Stimulated activated CD4-positive, alpha-beta T cell treated with anti-CD3 and anti-CD28 coated beads, Interleukin-15, amount 100 ng/mL, for 48 hours (primary cell): ENCODE measurements at regions not wholly inside any gene's neighbourhood (a gene's known extent, or its start where the extent isn't known, plus 50 kb on each side); places are given as distances from the start of the nearest gene placed in this dataset.
"Not testable (repeated sequence)": the region's sequence is repeated elsewhere in the genome, so short reads cannot be mapped to it uniquely, and the experiment has no call there.

ENCODE experiments used
- DNase-seq, 2 donors: peaks; one replicate each; pipeline ENCODE4 v3.0.0-alpha.2; 2020; ENCODE audit warnings: low read depth in 2 of 2

DNA sequence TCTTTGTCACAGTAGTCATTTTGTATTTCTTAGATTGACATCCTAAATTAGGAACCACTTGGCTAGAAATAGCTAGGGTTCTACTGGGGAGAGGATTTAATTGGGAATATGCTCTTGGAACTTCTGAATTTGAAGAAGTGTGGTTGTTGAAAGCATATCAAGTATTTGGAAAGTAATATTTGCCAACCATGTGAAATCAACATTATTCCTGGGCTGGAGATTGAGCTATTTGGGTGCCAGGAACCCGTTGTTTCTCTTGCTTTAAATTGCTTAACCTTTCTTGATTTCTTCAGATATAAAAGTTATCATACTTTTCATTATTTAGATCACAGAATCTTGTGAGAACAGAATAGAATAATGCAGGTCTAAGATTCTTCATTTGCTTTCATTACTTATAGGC, 178.4 kb upstream of the ELL2 start:
- no peak for DNase-seq

DNA sequence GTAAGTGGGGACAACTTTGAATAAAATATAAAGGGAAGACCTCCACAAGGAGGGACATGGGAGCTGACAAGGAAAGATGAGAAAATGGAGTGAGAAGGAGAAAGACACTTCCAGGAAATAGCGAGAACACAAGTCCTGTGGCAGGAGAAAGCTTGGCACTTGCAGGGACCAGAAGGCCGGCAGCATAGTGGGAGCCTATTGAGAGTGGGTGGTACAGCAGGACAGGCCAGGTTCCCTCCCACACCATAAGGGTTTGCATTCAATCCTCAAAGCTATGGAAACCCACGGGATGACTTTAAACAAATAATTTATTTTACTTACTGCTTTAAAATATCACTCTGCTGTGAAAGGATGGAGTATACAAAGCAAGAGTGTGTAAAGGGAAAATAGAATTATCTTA, 173.2 kb upstream of the ELL2 start:
- DNase-seq, result no peak

DNA sequence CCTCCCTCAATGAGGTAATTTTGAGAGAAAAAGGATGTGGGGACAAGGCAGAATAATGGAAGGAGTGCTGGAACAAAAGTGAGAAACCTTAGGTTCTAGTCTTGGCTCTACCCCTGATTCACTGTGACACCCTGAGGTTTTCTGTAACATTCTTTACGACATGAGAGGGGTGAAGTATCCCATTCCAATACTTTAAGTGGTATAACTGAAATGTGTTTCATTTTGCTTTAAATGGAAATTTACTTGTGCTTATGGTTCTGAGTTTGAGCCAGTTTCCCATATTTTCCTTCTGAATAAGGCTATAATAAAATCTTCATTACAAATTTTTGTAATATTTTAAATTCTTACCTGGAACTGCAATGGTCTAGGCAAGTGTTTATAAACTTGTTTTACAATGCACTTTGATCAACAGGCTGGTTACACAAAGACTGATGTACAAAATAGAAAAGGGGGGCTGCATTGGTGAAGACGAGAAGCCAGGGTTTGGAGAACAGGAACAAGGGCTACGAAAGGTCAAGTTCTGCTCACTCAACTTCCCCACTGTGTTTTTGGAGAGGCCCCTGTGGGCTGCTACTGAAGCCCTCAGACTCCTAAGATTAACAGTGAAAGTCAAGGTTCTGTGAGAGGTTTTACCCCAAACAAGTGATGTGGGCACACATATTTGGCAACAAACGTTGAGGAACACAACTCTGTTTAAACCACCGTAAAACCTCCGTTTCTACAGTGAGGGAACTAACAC, 171.9 kb upstream of the ELL2 start:
- no peak for DNase-seq

DNA sequence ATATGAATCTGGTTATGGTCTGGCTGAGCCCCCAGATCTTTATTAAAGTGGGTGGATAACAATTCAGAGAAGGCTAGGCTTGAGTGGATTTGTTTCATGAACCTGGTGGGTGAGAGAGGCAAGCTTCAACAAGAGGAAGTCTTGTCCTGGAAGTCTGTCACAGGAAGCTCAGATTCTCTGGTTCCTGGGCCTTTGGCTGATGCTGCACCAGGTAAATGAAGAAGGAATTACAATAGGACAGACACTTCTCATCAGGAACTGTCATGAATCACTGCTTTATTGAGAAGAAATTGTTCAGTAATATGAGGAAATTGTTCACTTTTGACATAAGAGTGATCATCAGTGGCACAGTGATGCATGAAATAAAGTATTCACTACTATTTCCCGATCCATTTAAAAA, 167.6 kb upstream of the ELL2 start:
- DNase-seq, result no peak

DNA sequence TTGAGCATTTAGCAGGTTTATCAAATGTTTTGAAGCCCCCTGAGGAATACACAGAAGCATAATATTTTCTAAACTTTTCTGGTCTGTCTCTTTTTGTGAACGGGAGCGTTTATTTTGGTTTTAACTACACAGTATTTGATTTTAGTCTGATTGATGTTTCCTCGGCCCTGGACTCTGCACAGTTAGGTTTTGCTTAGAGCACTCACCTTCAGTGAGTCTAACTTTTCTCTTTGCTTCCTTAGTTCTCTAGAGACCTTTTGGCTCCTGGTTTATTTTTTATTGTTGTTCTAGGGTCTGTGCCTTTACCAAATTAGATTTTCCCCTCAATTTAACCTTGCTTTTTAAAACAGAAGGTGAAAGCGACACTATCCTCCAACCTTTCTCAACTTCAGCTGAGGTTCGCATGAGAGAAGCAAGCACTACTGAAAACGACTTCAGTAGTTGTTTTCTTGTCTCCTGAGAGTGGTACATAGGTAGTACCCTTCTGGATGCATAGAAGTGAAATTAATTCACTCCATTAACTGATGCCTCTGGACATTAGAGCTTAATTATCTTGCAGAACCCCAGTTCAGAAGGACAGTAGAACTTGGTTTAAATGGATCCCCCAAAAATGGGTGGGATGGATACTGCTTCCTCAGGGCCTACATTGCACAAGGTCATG, 166.7 kb upstream of the ELL2 start:
- no peak for DNase-seq

DNA sequence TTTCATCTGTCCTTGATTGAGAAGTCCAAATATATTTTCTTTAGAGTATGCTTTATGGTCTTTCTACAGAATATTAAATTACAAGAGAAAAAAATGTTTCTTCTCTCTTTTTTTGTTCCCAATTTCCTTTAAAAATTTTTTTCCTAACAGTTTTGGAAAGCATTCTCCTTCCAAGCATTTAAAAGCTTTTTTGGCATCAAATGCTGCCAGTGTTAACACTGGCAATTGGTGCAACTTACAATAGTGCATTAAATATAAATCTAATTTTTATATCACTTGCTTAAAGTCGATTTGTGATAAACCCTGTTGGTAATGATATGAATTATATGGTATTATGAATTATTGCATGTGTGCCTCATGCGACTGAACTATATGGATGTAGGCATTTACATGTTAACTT, 165.9 kb upstream of the ELL2 start:
- no peak for DNase-seq

GRCh38 chr5:96125231-96125891, 163.7 kb upstream of the ELL2 start:
- DNase-seq, result no peak

GRCh38 chr5:96124589-96124988, 162.9 kb upstream of the ELL2 start:
- no peak for DNase-seq

- DNase-seq, result no peak
Measured at GRCh38 chr5:96123418-96123817, 161.8 kb upstream of the ELL2 start.

- no peak for DNase-seq
Measured at GRCh38 chr5:96121364-96121763, 159.7 kb upstream of the ELL2 start.

- DNase-seq, result no peak
Measured at GRCh38 chr5:96120120-96120519, 158.5 kb upstream of the ELL2 start.

DNA sequence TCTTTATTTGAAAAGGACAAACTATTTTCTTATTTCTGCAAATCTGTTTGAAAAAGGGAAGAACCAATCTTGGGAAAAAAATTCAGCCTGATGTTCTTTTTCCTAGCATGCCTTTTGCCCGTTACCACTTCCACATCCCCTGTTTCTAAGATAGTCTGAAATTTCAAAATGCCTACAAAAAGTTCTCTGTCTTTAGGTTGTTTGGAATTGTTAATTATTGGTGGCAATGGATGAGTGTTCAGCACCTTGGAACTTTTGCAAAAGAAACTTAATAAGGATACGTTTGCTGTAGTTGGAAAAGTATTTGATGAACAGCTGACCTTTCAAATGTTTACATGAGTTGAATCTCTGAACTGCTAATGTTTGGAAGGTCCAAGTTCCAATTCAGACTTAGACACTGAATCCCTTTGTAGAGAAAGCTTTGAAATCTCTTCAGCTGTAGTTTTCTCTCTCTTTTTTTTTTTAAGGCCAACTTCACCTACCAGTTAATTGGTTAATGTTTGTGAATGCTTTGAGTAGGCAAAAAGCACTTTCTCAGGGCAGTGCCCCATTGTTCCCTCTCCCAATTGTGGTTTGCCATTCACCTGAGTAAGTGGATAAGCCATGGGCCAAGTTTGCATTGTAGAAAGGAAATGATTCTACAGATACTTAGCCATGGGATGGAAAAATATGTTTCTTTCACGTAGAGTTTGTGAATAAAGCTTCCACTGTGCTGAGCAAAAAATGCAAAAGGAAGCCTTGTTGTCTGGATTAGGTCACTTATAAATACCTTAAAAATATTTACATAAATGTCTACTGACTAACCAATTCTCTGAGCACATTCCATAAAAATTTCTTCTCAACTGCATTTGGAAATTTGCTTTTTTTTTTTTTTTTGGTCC, 156.4 kb upstream of the ELL2 start:
- no peak for DNase-seq

GRCh38 chr5:96115147-96115807, 153.6 kb upstream of the ELL2 start:
- no peak for DNase-seq

GRCh38 chr5:96114736-96115135, 153.1 kb upstream of the ELL2 start:
- DNase-seq, result no peak

DNA sequence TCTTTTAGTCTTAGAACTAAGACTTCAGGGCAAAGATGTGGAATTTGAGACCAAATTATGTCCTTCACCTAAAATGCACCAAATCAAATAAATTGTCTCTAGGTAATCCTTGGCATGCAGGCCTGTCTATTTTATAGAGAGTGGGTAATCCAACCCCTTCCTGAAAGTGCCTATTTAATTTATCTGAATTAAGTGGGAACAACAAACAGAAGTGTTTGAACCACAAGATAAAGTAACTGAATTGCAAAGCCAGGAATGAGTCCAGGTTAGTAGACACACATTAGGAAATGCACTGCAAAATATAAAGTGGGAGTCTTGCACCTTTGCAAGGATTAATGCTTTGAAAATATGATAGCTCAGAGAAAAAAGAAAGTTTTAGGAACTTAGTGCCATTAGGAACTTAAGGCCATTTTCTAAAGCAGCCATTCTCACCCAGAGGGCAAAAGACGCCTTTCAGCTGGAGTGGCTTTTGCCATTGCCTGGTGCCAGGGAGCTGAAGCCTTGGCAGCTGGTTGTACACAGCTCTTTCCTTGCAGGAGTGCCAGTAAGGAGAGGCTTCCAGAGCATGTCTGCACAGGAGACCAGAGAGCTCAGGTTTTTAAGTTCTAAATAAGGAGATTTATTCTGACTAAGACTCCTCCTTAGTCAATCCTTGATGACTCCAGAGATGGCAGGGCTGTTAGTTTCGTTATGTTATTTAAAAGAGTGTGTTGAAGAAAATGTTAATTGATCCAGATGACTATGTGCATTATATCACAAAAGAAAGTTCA, 151.7 kb upstream of the ELL2 start:
- no peak for DNase-seq

- DNase-seq, result no peak
Measured at GRCh38 chr5:96112703-96113102, 151.1 kb upstream of the ELL2 start.

DNA sequence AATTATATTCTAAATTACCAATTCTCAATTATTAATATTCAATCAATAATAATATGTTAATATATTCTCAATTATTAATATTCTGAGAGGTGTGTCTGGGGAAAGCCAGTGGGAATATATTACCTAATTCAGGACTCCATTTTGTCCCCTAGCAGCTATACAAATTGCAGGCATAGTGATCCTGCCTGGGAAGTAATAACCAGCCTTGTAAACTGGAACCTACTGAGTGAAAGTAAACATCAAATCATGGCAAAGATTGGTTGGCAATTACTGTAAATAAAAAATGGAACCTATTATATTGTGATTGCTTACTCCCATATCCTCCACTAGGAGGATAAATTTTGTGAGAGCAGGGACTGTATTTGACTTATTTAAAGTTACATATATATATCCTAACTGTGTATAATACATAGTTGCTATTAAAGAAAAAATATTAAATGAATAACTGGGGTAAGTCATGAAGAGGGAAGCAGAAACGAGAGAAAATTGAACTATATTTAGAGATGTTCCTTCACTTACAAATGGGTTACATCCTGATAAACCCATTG, 150.5 kb upstream of the ELL2 start:
- DNase-seq, result no peak

DNA sequence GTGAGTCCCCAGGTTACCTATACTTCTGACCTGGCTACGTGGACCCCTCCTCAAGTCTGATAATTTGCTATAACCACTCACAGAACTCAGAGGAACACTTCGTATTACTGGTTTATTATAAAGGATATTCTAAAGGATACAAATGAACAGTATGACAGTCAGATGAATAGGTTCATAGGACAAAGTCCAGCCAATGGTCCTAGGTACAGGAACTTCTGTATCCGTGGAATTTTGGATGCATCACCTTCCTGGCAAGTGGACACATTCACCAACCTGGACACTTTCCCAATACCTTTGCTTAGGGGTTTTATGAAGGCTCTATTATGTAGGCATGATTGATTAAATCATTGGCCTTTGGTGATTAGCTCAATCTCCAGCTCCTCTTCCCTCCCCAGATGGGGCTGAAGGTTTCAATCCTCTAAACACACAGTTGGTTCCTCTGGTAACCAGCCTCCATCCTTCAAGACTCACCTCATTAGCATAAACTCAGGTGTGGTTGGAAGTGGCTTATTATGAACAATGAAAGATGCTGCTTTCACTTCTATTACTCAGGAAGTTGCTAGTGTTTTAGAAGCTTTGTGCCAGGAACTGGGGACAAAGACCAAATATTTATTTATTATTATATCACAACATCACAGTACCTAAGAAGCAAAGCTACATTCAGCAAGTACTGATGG, 149.6 kb upstream of the ELL2 start:
- no peak for DNase-seq

GRCh38 chr5:96110300-96110699, 148.6 kb upstream of the ELL2 start:
- DNase-seq, result no peak

- not testable (repeated sequence) for DNase-seq
Measured at GRCh38 chr5:96108629-96109028, 147.0 kb upstream of the ELL2 start.
